ENCODE measurements at regions not wholly inside any gene's neighbourhood (a gene's known extent, or its start where the extent isn't known, plus 50 kb on each side); places are given as distances from the start of the nearest gene placed in this dataset.

DNA sequence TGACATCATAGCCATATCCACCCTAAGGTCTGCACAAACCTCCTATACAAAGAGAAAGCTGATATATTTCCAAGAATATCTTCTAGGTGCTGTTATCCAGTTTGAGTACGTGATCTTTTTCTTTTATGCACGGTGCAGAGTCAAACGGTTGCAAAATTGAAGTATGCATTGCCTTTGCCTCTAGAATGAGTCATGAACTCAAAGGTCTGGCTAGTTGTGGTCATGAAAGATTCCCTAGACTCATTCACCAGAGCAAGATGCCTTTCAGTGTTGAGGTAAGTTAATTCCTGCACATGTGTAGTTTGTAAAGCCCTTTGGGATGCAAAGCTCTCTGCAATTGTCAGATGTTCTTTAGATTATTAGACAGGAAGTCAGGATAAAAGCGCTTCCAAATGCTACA is 704.4 kb downstream of the PCDH19 start:
- no peaks in the 10 kb centered on the region for H3K27me3 ChIP-seq (ENCODE audit: low read length)
- no peaks in the 10 kb centered on the region for H3K9me3 ChIP-seq (ENCODE audit: low read length)
- DNase-seq (no peak), ATAC-seq (no peak)
- no peaks in the 10 kb centered on the region for H3K79me2 ChIP-seq (ENCODE audit: low read length)
- POLR2A ChIA-PET (ENCODE audit: unreplicated experiment) = no interaction called here
- no peak overlapping the region for H3K9ac ChIP-seq (ENCODE audit: low read length)
- TF ChIP-seq EZH2 (IDR thresholded peaks at IDR 0.05; ENCODE audit: low read length, unreplicated experiment) = no peak
- TF ChIP-seq, protein P1, sequence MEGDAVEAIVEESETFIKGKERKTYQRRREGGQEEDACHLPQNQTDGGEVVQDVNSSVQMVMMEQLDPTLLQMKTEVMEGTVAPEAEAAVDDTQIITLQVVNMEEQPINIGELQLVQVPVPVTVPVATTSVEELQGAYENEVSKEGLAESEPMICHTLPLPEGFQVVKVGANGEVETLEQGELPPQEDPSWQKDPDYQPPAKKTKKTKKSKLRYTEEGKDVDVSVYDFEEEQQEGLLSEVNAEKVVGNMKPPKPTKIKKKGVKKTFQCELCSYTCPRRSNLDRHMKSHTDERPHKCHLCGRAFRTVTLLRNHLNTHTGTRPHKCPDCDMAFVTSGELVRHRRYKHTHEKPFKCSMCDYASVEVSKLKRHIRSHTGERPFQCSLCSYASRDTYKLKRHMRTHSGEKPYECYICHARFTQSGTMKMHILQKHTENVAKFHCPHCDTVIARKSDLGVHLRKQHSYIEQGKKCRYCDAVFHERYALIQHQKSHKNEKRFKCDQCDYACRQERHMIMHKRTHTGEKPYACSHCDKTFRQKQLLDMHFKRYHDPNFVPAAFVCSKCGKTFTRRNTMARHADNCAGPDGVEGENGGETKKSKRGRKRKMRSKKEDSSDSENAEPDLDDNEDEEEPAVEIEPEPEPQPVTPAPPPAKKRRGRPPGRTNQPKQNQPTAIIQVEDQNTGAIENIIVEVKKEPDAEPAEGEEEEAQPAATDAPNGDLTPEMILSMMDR (conservative IDR thresholded peaks at IDR 0.05; ENCODE audit: low read depth, low read length) = no peak
- no peak for TF ChIP-seq EZH2phosphoT487 (IDR thresholded peaks at IDR 0.05; ENCODE audit: borderline replicate concordance, low read length)
- H3K27ac ChIP-seq (ENCODE audit: low read length) = no peak overlapping the region
- CTCF ChIA-PET = no interaction called here
- no peaks in the 10 kb centered on the region for H3K36me3 ChIP-seq (ENCODE audit: low read depth, low read length)
- H3K4me3 ChIP-seq (ENCODE audit: low read length) = no peak overlapping the region
- intact Hi-C loops (cut with micrococcal nuclease) = no loop called here
- H3K9me2 ChIP-seq (replicated peaks; ENCODE audit: low read length) = no peaks in the 10 kb centered on the region
- BruUV-seq (replicated peaks) = no TSS peak
- H4K20me1 ChIP-seq (ENCODE audit: low read length) = no peaks in the 10 kb centered on the region
- no peak overlapping the region for H2AFZ ChIP-seq (ENCODE audit: low read length)
- no peaks in the 10 kb centered on the region for H3F3A ChIP-seq (ENCODE audit: low read length, unreplicated experiment)
- H3K4me1 ChIP-seq (ENCODE audit: insufficient read depth, low read length) = no peaks in the 10 kb centered on the region
- no peak overlapping the region for H3K4me2 ChIP-seq (ENCODE audit: low read length)

DNA sequence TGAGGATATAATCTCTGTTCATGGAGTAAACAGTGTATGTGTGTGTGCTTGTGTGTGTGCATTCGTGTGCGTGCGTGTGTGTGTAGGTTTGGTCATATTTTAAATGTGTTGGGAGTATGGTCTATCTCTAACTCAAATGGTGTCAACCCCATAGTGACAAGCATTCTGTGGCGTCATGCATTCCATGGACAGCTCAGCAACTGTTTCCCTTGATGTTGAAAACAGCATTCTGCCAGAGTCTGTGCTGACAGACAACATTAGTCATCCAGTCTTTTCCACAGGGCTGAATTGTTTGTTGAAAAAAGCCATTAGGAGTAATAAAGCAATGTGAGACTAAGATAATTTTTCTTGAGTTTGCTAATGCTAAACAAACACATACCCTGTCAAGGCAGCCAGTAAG is 706.6 kb downstream of the PCDH19 start:
- Histone ChIP-seq H3K79me2 (ENCODE audit: low read length) (no peaks in the 10 kb centered on the region), H3K9ac (ENCODE audit: low read length) (no peak overlapping the region), H3K4me3 (ENCODE audit: low read length) (no peak overlapping the region), H2AFZ (ENCODE audit: low read length) (no peak overlapping the region), H3K4me2 (ENCODE audit: low read length) (no peak overlapping the region), H3K36me3 (ENCODE audit: low read depth, low read length) (no peaks in the 10 kb centered on the region), H3K4me1 (ENCODE audit: insufficient read depth, low read length) (no peaks in the 10 kb centered on the region), H3K9me3 (ENCODE audit: low read length) (no peaks in the 10 kb centered on the region), H3F3A (ENCODE audit: low read length, unreplicated experiment) (no peaks in the 10 kb centered on the region), H3K27me3 (ENCODE audit: low read length) (no peaks in the 10 kb centered on the region), H3K27ac (ENCODE audit: low read length) (no peak overlapping the region), H4K20me1 (ENCODE audit: low read length) (no peaks in the 10 kb centered on the region), H3K9me2 (replicated peaks; ENCODE audit: low read length) (no peaks in the 10 kb centered on the region)
- ChIA-PET CTCF (no interaction called here), POLR2A (ENCODE audit: unreplicated experiment) (no interaction called here)
- DNase-seq = no peak
- intact Hi-C loops (cut with micrococcal nuclease) = no loop called here
- ATAC-seq = no peak
- no TSS peak for BruUV-seq (replicated peaks)
- TF ChIP-seq EZH2phosphoT487 (IDR thresholded peaks at IDR 0.05; ENCODE audit: borderline replicate concordance, low read length) = no peak
- TF ChIP-seq EZH2 (IDR thresholded peaks at IDR 0.05; ENCODE audit: low read length, unreplicated experiment) = no peak
- TF ChIP-seq, protein P1 (conservative IDR thresholded peaks at IDR 0.05; ENCODE audit: low read depth, low read length) = no peak

DNA sequence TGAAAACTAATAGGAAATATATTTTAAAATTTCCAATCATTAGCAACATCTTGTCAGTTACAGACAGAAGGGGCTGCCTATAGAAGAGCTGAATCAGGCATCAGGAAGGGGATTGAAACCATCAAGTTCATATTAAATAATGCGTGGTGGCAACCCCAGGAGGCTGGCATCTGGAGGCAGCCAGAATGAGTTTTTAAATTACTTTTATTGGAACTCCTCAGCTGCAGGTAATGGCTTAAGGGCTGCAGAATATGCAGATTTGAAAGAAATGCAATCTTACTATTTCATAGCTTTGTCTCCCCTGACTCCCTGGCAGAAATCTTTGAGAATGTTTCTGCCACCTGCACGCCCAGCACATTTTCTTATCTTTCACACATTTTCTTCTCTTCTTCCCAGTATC is 711.6 kb downstream of the PCDH19 start:
- DNase-seq (no peak), ATAC-seq (no peak)
- H3K4me1 ChIP-seq (ENCODE audit: insufficient read depth, low read length) = no peaks in the 10 kb centered on the region
- no peaks in the 10 kb centered on the region for H3K9me3 ChIP-seq (ENCODE audit: low read length)
- H3F3A ChIP-seq (ENCODE audit: low read length, unreplicated experiment) = no peaks in the 10 kb centered on the region
- H4K20me1 ChIP-seq (ENCODE audit: low read length) = no peaks in the 10 kb centered on the region
- H3K27me3 ChIP-seq (ENCODE audit: low read length) = no peaks in the 10 kb centered on the region
- intact Hi-C loops (cut with micrococcal nuclease) = no loop called here
- BruUV-seq (replicated peaks) = no TSS peak
- TF ChIP-seq EZH2 (IDR thresholded peaks at IDR 0.05; ENCODE audit: low read length, unreplicated experiment) = no peak
- TF ChIP-seq, protein P1 (conservative IDR thresholded peaks at IDR 0.05; ENCODE audit: low read depth, low read length) = no peak
- no peak for TF ChIP-seq EZH2phosphoT487 (IDR thresholded peaks at IDR 0.05; ENCODE audit: borderline replicate concordance, low read length)
- CTCF ChIA-PET = no interaction called here
- H3K79me2 ChIP-seq (ENCODE audit: low read length) = no peaks in the 10 kb centered on the region
- H3K4me3 ChIP-seq (ENCODE audit: low read length) = no peak overlapping the region
- no peak overlapping the region for H2AFZ ChIP-seq (ENCODE audit: low read length)
- H3K4me2 ChIP-seq (ENCODE audit: low read length) = no peak overlapping the region
- H3K9me2 ChIP-seq (replicated peaks; ENCODE audit: low read length) = no peaks in the 10 kb centered on the region
- no peaks in the 10 kb centered on the region for H3K36me3 ChIP-seq (ENCODE audit: low read depth, low read length)
- no peak overlapping the region for H3K27ac ChIP-seq (ENCODE audit: low read length)
- POLR2A ChIA-PET (ENCODE audit: unreplicated experiment) = no interaction called here
- no peak overlapping the region for H3K9ac ChIP-seq (ENCODE audit: low read length)
